GM21360 (cell line): ENCODE measurements at regions not wholly inside any gene's neighbourhood (a gene's known extent, or its start where the extent isn't known, plus 50 kb on each side); places are given as distances from the start of the nearest gene placed in this dataset.

ENCODE experiments used
- ATAC-seq: cut with Tn5 transposase; IDR thresholded peaks from one replicate; pipeline ENCODE4 v1.9.1; 2021; ENCODE audit warnings: mild to moderate bottlenecking, moderate library complexity; ENCODE audit not compliant: unreplicated experiment

DNA sequence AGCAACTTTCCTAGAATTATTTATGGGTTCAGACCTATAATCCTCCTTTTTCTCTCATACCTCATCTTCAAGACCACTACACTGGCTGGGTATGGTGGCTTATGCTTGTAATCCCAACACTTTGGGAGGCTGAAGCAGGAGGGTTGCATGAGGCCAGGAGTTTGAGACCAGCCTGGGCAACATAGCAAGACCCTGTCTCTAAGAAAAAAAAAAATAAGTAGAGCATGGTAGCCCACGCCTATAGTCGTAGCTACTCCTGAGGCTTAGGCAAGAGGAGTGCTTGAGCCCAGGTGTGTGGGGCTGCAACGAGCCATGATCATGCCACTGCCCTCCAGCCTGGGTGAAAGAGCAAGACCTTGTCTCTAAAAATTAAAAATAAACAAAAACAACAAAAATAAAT lies 832.4 kb downstream of the PCDH18 start:
- no peak for ATAC-seq

DNA sequence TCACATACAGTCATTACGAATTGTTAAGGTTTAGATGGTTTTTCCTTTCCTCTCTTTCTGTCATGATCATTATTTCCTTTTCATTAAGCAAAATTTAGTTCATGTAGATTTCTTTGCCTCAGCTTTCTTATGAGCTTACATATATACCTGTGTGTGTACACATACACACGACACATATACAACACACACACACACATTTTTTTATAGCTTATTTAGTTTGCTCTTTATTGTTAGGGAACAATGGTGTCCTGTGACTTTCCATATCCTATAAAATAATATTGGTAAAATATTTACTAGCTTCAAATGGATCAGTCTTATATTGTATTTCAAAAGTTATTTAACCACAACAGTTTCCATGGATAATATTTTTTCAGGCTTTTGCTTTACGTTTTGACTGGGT lies 840.7 kb downstream of the PCDH18 start:
- no peak for ATAC-seq

- ATAC-seq: no peak
These were observed 841.9 kb downstream of the PCDH18 start for GRCh38 chr4:136690360-136690759.

- no peak for ATAC-seq
These were observed 844.7 kb downstream of the PCDH18 start for GRCh38 chr4:136687596-136687995.

GRCh38 chr4:136687118-136687517 lies 845.2 kb downstream of the PCDH18 start:
- ATAC-seq: no peak

DNA sequence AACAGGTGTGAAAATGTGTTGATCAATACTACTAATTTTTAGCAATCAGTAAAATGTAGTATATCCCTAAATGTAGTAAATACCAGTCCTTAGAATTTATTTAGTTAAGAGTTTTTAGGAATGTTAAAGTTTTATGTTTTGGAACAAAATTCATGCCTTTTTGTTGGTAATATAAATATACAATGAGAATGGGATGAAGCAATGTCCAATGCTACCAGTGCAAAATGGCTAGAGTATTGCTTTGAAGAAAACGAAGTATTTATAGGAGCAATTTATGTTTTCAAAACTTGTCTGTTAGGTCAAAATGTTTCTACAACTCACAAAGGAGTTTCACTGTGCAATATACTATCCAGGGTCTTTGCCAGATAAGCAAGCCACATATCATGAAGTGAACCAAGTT lies 851.5 kb downstream of the PCDH18 start:
- ATAC-seq: no peak

DNA sequence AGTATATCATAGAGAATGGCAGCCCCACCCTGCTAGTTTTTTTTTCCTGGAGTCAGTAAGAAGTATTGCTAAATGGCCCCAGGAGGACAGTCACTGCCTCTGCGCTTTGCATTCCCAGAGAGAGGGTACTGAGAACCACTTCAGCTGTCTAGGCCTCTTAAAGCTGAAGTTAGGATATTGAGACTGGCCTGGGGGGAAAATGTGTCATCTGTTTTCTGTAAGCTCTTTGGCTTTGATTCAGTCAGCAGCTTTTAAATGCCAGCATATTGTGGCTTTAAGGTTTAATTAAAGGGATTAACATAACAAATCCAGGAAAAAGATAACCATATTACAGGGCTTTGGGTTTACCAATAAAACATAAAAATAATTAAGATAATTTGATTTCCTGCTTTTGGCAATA lies 852.0 kb downstream of the PCDH18 start:
- no peak for ATAC-seq

- no peak for ATAC-seq
These were observed 862.0 kb downstream of the PCDH18 start for GRCh38 chr4:136670265-136670664.

- ATAC-seq: no peak
These were observed 867.3 kb downstream of the PCDH18 start for GRCh38 chr4:136664988-136665387.

DNA sequence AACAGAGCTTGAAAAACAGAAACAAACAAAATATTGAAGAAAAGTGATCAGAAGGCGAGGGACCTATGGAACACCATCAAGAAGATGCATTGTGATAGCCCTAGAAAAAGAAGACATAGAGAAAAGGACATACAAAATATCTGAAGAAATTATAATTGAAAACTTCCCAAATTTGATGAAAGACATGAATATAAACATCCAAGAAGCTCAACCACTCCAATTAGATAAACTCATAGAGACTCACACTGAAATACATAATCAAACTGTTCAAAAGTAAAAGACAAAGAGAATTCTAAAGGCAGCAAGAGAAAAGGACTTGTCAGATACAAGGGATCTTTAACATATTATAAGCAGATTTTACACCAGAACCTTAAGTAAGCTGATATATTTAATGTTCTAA lies 869.8 kb downstream of the PCDH18 start:
- no peak for ATAC-seq

GRCh38 chr4:136653640-136654406 lies 878.5 kb downstream of the PCDH18 start:
- ATAC-seq: no peak

GRCh38 chr4:136651932-136652331 lies 880.4 kb downstream of the PCDH18 start:
- no peak for ATAC-seq

GRCh38 chr4:136651278-136651667 lies 881.0 kb downstream of the PCDH18 start:
- ATAC-seq: no peak

- ATAC-seq: no peak
These were observed 881.6 kb downstream of the PCDH18 start for GRCh38 chr4:136650541-136651277.

- no peak for ATAC-seq
These were observed 888.0 kb downstream of the PCDH18 start for GRCh38 chr4:136644279-136644678.

GRCh38 chr4:136643416-136643815 lies 888.9 kb downstream of the PCDH18 start:
- ATAC-seq: no peak

DNA sequence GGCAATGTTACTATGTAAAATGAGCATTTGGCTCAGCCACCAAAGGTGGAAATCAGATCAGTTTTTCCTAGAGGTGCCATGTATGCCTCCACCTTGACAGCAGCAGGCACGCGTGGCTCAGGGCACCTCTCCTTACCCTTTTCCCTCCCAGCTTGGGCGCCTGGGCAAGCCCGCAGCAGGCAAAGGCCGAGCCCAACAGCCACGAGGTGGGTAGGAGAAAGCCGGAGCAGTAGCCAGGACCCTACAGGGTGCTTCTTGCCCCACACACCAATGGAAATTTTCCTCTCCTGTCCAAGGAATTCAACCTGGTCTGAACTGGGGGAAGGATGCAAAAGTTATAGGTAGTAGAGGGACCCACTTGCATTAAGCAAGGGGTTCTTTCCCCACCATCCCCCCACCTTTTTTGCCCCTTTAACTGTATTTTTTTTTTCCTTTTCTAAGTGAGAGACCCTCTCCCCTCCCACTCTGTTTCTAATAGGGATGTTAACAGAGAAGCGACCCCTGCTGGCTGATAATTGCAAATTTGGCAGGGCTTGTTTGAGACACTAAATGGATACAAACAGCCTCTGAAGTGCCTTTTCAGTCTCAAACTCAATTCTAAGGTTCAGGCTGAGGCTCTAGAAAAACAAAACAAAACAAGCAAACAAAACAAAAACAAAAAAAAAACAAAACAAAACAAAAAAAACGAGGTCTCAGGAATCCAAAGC lies 895.1 kb downstream of the PCDH18 start:
- ATAC-seq: peak; percentile 55

GRCh38 chr4:136636155-136636554 lies 896.1 kb downstream of the PCDH18 start:
- ATAC-seq: no peak

DNA sequence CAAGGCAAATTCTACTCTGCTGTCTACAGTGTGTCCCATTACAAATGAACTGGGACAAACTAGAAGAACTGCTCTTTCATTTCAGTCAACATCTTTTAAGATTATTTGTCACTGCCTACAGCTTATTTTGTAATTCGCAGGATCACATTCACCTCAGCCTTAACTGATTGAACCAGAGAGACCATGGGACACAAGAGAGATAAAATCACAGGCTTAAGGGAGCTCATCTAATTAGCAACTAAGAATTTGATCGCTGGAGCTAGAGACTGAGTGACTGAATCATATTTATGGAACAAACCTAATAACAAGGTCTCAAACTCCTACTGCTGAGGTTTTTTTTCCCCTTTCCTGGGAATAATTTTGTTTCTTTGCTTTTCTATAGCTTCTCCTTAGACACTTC lies 898.2 kb downstream of the PCDH18 start:
- no peak for ATAC-seq

- no peak for ATAC-seq
These were observed 932.4 kb downstream of the PCDH18 start for GRCh38 chr4:136599890-136600289.

- ATAC-seq: no peak
These were observed 941.9 kb downstream of the PCDH18 start for GRCh38 chr4:136590440-136590839.

- ATAC-seq: no peak
These were observed 948.7 kb downstream of the PCDH18 start for GRCh38 chr4:136583567-136583966.
